Suppressor macrophage treated with lipopolysaccharide for 4 hours (primary cell): ENCODE measurements at regions not wholly inside any gene's neighbourhood (a gene's known extent, or its start where the extent isn't known, plus 50 kb on each side); places are given as distances from the start of the nearest gene placed in this dataset.

Experiments used
- DNase-seq: peaks from one replicate; pipeline ENCODE4 v3.0.0-alpha.2; 2020

GRCh38 chr3:14273901-14274611 is 95.4 kb downstream of the LSM3 start:
- no peak for DNase-seq

GRCh38 chr3:14274612-14274936 is 96.0 kb downstream of the LSM3 start:
- no peak for DNase-seq

GRCh38 chr3:14274999-14275961 is 96.7 kb downstream of the LSM3 start:
- DNase-seq, result peak; percentile 21

- no peak for DNase-seq
Observed at GRCh38 chr3:14275962-14276909, 97.6 kb downstream of the LSM3 start.

- no peak for DNase-seq
Observed at GRCh38 chr3:14277557-14277956, 98.9 kb downstream of the LSM3 start.

GRCh38 chr3:14278265-14278798 is 99.7 kb downstream of the LSM3 start:
- no peak for DNase-seq

GRCh38 chr3:14278799-14279625 is 100.4 kb downstream of the LSM3 start:
- no peak for DNase-seq

GRCh38 chr3:14279626-14280061 is 101.0 kb downstream of the LSM3 start:
- no peak for DNase-seq

GRCh38 chr3:14280326-14280725 is 101.7 kb downstream of the LSM3 start:
- no peak for DNase-seq

GRCh38 chr3:14281053-14281452 is 102.4 kb downstream of the LSM3 start:
- DNase-seq, result no peak

- DNase-seq, result no peak
Observed at GRCh38 chr3:14282001-14282705, 103.5 kb downstream of the LSM3 start.

- no peak for DNase-seq
Observed at GRCh38 chr3:14282706-14283075, 104.1 kb downstream of the LSM3 start.

GRCh38 chr3:14283092-14283812 is 104.6 kb downstream of the LSM3 start:
- no peak for DNase-seq

GRCh38 chr3:14283813-14284438 is 105.3 kb downstream of the LSM3 start:
- DNase-seq, result no peak

GRCh38 chr3:14284694-14285547 is 106.3 kb downstream of the LSM3 start:
- DNase-seq, result peak; percentile 47

- no peak for DNase-seq
Observed at GRCh38 chr3:14285548-14285925, 106.9 kb downstream of the LSM3 start.

GRCh38 chr3:14286887-14287500 is 108.4 kb downstream of the LSM3 start:
- no peak for DNase-seq

- no peak for DNase-seq
Observed at GRCh38 chr3:14288177-14288788, 109.7 kb downstream of the LSM3 start.
